GM19324 (cell line): ENCODE measurements at regions not wholly inside any gene's neighbourhood (a gene's known extent, or its start where the extent isn't known, plus 50 kb on each side); places are given as distances from the start of the nearest gene placed in this dataset.
"Not testable (repeated sequence)": the region's sequence is repeated elsewhere in the genome, so short reads cannot be mapped to it uniquely, and the experiment has no call there.

Experiments used
- ATAC-seq: cut with Tn5 transposase; IDR thresholded peaks from one replicate; pipeline ENCODE4 v1.9.1; 2021; ENCODE audit warnings: mild to moderate bottlenecking, moderate library complexity; ENCODE audit not compliant: unreplicated experiment, low FRiP score

DNA sequence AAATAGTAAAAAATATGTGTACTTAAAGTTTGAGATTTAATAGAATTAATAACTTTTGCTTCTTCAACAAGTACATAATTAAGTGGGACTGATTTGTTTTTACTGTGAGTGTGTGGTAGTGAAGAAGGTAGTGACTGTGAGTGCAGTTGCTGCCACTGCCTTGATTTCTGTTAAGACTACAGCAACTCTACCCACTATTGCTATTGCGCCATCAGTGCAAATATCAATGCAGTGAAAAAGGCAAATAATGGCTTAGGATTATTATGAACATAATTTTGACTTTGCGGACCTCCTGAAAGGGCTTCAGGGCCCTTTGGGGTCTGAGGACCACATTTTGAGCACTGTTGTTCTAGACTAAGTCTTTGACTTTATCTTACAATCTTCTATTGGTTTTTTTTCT lies 112.0 kb upstream of the PITX1 start:
- ATAC-seq, result no peak

- not testable (repeated sequence) for ATAC-seq
Measured at GRCh38 chr5:135143682-135144081, 109.7 kb upstream of the PITX1 start.

- no peak for ATAC-seq
Measured at GRCh38 chr5:135141303-135142268, 107.6 kb upstream of the PITX1 start.

DNA sequence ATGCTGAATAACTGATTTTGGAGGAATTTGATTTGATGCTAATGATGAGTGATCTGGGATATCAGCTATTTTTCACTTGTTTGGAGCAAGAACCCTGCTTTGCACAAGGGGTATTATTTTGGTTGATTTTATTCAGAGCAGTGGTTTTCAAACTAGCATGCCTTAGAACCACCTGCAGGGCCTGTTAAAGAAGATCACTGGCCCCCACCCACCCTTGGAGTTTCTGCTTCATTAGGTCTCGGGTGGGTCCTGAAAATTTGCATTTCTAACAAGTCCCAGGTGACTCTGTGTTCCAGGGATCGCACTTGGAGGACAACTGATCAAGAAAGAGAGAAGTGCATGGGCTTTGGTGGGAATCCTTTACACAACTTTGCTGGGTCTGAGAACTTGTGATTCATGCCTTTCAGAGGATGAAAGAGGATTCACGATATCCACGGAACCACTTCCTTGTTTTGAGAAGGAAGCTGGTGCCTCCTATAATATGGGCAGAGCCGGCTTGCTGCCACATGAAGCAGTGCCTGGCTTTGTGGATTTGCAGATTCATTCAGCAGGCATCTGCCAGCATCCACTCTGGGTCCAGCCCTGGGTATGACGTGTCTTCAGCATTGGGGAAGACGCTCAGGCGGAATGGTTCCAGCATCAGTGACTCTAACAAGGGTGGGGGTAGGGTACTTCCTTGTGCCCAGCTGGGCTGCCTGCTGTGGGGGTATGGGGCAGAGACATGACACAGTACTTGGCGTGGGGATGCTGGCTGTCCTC lies 106.6 kb upstream of the PITX1 start:
- ATAC-seq, result no peak

DNA sequence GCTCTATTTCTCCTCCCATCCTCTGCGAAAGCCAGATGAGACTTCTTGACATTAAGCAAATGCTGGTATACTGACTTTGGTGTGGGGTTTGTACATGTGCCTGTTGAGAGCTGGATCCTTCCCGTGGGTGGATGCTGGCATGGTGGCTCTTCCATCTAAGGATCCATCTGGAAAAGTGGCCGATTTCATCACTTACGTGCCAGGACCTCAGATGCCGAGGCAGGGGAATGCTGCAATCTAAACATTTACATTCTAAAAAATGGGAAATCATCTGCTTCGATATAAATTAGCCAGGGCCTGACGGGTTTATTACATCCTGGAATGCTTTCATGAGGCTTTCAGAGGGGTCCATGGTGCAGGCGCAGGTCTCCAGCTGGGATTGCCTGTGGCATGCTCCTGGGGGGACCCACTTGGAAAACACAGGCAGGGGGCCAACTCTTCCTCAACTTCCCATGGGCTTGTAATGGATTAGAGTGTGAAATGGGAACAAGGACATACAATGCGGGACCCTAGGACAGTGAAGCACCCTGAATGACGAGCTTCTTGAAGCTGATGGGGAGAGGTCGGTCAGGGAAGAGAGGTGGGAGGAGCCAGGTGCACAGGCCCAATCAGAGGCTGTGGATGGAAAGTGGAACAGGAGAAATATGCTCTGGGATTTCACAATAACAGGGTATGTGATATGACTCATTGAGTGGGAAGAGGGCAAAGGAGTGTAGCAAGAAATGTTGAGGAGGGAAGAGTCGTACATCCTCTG lies 105.5 kb upstream of the PITX1 start:
- ATAC-seq, result no peak

DNA sequence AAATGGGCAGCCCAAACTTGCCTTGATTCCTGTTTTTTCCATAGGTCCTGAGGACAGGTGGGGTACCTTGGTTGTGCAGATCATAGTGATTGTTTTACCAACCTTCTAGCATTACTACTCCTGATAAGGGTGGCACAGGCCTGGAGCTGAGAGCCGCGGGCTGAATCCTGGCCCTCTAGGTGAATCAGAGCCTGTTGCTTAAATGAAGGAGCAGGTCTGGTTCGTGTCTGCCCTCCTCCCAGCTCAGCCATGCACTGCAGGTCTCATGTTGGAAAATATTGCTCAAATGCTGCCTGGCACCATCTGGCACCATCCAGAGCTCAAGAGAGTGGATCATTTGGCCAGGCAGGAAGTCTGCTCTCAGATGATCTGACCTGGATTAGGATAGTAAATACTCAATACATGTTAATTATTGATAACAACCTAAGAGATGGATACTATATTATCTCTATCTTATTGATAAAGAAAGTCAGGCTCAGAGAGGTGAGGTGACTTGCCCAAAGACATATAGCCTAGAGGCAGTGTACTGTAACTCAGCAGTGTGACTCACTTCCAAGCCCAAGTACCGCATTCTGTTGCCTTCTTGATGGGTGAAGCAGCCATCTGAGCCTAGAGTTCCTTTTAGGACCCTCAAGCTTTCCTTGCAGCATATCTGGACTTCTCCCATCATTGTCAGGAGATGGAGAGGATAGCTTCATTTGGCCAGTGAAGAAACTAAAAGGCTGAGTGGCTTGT lies 104.3 kb upstream of the PITX1 start:
- no peak for ATAC-seq

DNA sequence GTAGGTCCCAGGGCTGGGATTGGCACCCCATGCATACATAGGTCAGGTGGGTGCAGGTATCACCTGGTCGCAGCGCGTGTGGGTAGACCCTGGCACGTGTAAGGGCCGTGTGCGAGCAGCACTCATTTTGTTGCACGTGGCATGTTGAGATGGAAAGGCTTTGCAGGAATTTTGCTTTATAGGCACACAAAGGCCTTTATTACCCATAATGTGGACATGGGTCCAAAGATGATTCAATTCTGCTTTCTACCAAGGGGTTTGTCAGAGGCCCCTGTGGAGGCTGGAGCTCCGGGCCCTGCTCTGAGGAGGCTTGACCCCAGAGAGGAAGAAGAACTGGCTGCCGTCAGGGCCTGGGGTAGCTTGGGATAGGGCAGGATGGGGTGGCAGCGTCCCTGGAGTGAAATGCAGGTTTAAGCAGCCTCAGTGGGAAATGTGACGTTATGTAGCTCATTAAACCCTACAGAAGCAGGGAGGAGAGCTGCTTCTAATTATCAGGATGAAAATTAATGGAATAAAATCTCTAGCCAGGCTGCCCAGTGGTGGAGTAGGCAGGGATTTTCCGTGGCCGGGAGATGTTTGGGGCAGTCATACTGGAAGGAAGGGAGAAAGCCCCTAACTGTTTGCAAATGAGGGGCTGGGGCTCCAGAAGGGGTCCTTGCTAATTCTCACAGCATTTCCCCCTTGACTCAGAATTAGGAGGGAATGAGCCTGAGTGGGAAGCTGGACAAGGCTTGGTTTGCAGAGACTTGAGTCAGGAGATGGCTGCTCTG lies 103.3 kb upstream of the PITX1 start:
- no peak for ATAC-seq

DNA sequence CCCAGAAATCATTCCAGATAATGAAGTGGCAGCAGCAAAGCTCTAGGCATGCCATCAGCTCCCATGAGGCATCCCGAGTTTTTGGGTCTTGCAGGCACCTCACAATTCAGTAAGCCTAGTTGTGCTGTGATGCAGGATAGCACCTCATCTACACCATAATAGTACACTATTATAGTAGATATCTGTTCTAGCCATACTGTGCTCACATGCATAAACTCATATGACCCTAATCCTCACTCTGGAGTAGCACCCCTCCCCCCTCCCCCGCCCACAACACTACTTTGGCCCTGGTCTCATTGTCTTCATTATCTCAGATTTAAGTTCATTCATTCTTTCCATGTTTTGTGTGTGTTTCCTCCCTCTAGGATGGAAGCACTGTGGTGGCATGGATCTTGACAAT lies 102.5 kb upstream of the PITX1 start:
- no peak for ATAC-seq

GRCh38 chr5:135135530-135136226 lies 101.7 kb upstream of the PITX1 start:
- no peak for ATAC-seq

DNA sequence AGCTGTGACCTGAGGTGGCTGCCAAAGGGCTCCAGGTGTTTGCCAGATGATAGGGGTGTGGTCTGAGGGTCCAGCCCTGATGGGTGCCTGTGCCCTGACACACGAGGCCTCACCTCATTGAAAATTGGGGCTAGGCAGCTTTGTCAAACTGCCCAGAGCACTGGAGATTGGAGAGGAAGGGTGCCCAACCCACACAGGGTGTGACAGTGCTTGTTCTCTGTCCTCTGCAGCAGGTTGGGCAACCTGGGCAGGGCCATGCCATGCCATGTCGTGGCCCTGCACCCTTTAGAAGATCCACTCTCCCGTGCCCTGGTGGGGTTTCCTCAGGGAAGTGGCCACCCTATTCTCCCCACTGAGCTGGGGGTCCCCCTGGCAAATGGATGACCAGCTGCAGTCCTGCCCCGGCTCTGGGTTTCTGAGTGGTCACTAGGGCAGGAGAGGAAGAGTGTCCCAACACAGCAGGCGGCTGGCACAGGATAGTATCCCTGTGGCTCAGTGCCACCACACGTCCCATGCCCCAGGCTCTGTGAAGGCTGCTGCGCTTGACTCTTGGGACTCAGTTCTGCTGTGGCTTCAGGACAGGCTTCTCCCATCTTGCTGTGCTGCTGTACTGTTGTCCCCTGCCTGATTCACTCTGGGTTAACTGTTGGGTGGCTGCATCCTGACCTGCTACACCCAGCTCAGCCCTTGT lies 100.8 kb upstream of the PITX1 start:
- no peak for ATAC-seq

DNA sequence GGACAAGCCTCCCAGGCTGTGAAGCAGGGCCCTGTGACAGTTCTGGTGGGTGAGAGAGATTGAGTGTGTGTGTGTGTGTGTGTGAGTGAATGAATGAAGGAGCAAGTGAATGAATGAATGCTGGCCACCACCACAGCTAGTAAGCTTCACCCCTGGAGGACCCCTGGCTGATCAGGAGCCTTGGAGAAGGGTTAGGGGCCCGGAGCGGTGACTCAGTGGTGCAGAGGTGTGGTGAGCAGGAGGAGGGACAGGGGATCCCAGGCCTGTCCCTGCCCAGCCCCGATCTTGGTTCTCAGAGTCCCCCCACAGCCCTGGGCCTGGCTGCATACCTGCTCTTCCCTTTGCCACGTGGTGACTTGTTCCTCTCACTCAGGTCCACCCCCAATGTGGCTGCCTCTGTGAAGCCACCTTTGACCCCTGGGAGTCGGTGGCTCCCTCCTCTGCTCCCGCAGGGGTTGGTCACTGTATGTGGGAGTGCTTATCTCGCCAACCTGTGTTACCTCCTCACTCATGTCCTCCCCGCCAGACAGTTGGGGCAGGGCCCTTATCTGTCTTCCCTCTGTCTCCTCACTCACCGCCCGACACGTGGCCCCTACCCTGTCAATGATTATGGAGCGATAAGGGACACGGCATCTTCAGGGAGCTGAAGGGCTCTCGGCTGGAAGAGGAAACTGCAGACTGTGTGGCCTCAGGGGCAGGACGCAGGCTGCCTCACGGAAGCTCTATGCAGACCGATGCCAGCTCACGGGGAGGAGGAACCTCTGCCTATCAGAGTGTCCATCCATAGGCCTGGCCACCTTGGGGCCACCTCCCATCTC lies 99.9 kb upstream of the PITX1 start:
- no peak for ATAC-seq

GRCh38 chr5:135133181-135133580 lies 99.2 kb upstream of the PITX1 start:
- ATAC-seq, result no peak

GRCh38 chr5:135131801-135132680 lies 98.0 kb upstream of the PITX1 start:
- no peak for ATAC-seq

GRCh38 chr5:135130261-135131215 lies 96.5 kb upstream of the PITX1 start:
- no peak for ATAC-seq

DNA sequence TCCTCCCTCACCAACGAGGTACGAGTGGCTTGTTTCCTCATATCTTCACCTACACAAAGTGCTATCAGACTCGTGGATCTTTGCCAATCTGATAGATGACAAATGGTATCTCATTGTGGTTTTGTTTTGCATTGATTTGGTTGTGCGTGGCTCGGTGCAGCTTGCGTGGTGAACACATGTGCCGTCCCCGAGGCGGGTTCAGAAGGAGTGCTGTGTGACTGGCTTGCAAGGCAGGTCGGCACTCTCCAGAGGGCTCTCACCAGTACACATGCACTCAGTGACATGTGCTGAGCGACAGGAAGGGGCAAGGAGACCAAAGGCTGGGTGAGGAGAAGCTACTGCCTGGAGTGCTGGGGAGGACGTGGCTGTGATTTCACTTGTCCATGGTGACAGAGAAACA lies 95.3 kb upstream of the PITX1 start:
- no peak for ATAC-seq
